Gastrocnemius medialis (tissue), 4 donors: ENCODE measurements at regions not wholly inside any gene's neighbourhood (a gene's known extent, or its start where the extent isn't known, plus 50 kb on each side); places are given as distances from the start of the nearest gene placed in this dataset.

Experiments used
- POLR2A ChIP-seq, 2 donors: fragments of 450-650 bp; IDR thresholded peaks; one replicate each; pipeline ENCODE4 v1.6.1; 2017; ENCODE audit warnings: antibody characterized with exemption in 2 of 2, mild to moderate bottlenecking in 2 of 2, moderate library complexity in 2 of 2
- TF ChIP-seq, protein P1 (sequence below), 5 experiments: fragments of 450-650 bp in 3 of 5; fragments of 200-600 bp in 2 of 5; sonication (generic) in 2 of 5; IDR thresholded peaks in 4 of 5; conservative IDR thresholded peaks in 1 of 5; 1 replicate in 4 of 5; 2 replicates in 1 of 5; pipeline ENCODE4 v1.5.1; 2016 to 2019; ENCODE audit warnings: antibody characterized with exemption in 5 of 5, mild to moderate bottlenecking in 3 of 5, moderate library complexity in 3 of 5

DNA sequence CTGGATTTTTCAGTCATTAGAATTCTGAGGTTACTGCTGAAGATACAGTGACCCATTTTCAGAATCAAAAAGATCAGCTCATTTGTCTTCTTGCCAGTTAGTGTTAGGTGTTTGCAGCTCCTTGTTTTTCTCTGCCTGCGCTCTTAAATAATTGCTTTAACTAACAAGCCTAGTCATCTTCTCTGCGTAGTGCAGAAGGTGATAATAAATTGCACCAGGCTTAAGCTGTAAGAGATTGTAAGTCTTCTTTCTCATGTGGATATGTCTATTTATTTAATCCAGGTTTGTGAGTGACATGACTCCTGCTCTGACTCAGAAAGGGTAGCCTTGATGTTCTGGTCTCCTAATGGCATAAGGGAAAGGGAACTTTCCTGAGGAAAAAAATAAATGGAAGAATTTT is 167.2 kb downstream of the CEP135 start:
- TF ChIP-seq, protein P1, sequence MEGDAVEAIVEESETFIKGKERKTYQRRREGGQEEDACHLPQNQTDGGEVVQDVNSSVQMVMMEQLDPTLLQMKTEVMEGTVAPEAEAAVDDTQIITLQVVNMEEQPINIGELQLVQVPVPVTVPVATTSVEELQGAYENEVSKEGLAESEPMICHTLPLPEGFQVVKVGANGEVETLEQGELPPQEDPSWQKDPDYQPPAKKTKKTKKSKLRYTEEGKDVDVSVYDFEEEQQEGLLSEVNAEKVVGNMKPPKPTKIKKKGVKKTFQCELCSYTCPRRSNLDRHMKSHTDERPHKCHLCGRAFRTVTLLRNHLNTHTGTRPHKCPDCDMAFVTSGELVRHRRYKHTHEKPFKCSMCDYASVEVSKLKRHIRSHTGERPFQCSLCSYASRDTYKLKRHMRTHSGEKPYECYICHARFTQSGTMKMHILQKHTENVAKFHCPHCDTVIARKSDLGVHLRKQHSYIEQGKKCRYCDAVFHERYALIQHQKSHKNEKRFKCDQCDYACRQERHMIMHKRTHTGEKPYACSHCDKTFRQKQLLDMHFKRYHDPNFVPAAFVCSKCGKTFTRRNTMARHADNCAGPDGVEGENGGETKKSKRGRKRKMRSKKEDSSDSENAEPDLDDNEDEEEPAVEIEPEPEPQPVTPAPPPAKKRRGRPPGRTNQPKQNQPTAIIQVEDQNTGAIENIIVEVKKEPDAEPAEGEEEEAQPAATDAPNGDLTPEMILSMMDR (IDR thresholded peaks at IDR 0.05 in 4 of 5, conservative IDR thresholded peaks at IDR 0.05 in 1 of 5): no peak
- no peak for TF ChIP-seq POLR2A (IDR thresholded peaks at IDR 0.05)
